ENCODE measurements at regions not wholly inside any gene's neighbourhood (a gene's known extent, or its start where the extent isn't known, plus 50 kb on each side); places are given as distances from the start of the nearest gene placed in this dataset.

DNA sequence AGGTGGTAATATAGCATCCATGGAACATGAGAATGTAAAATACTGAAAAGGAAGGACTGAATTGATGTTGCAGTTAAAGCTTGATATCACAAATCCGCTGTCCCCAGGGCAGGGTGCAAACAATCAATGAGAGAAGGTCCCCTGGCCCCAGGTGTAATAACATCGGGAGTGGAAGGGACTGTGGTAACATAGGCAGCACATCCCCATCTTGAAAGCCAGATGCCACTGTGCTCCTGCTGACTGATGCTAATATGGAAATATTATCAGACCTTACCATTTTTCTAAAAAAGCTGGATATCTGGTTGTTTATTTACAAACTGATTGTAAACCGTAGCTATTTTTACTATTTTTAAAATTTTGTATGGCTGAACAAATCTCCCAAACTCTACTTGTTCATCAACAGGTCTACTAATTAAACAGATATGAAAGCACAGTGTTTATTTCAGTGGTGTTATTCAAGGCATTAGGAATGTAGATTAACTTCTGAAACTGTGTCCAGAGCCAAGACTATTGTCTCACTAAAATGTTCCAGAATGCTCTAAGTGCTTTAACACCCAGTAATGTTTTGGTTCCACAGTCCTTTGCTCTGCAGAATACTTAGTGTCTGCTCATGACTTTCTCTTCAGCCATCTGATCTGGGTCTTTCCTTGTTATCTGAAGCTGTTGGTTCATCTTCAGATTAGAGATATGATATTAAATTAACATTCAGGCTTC lies 386.0 kb upstream of the RARB start:
- DNase-seq (ENCODE audit: low read depth): no peak

GRCh38 chr3:25043177-25043576 lies 384.9 kb upstream of the RARB start:
- DNase-seq (ENCODE audit: low read depth): no peak

DNA sequence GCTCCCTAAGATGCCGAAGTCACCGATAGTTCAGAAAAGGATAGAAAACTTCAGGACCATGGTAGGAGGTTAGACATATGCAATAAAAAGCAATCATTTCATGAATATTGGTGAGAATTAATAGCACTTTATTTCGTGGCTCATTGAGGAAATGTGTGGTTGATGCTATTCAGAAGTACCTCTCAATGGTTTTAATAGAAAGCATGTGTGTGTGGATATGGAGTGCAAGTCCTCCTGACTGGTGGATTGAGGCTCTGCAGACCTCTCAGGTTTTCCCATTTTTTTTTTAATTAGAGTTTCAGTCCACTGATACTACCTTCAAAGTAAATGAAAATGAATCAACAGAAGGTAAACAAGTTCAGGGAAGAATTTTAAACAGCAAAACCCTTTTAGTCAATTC lies 384.3 kb upstream of the RARB start:
- no peak for DNase-seq (ENCODE audit: low read depth)

DNA sequence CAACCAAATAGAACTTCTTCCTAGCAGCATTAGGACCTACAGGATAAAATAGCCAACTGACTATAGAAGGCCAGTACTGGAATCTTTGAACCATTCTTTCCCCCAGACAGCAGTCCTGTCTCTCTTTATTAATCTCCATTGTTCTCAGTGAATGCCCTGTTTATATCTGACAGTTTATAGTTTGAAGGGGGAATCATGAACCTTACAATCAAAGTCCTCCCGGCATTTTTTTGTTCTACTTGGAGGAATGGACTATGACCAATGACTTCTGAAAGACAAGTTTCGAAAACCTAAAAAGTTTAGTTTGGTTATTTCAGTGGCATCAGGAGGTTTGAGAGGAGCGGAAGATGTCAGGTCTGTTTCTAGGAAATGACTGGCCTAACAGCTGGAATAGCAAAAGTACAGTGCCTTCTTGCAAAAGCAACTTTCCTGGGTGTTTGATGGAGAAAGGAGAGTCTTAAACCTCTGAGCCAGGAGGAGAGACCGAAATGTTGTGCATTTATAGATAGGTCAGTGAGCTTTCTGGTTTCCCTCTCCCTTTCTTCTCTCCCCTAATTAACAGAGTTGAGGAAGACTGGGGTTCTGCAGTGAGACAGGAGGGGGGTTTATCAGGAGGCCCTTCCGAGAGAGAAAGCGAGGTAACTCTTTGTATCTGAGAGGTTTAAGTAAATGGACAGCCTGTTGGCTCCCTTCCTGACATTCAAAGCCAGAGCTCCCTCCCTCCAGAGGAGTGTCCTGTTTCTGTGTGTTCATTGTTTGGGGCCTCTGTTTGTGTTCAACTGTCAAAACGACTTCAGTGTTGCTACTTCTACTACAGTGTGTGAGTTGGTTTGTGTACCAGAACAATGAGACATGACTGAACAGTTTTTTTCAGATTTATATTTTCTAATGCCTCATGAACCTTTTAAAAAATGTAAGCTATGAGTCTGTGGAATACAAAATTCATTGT lies 383.0 kb upstream of the RARB start:
- DNase-seq (ENCODE audit: low read depth): no peak

GRCh38 chr3:25046911-25047771 lies 380.9 kb upstream of the RARB start:
- DNase-seq (ENCODE audit: low read depth): no peak

DNA sequence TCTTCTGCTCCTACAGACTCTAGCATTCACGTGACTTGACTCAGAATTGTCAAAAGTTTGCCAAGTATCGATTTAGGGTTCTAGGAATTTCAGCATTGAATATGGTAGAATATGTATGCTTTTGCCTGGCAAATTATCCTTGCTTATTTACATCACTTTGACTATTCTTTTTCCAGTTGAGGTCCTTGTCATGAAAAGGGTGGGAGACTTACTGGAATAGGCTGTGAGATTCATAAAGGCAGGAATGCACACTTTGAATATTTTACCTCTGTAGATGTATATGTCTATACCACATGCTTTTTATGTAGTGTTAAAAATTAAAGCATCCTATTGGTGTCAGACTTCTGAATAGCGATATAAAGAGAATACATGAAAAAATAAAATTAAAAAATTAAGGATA lies 378.8 kb upstream of the RARB start:
- DNase-seq (ENCODE audit: low read depth): no peak

- no peak for DNase-seq (ENCODE audit: low read depth)
Measured at GRCh38 chr3:25053360-25053759, 374.7 kb upstream of the RARB start.

DNA sequence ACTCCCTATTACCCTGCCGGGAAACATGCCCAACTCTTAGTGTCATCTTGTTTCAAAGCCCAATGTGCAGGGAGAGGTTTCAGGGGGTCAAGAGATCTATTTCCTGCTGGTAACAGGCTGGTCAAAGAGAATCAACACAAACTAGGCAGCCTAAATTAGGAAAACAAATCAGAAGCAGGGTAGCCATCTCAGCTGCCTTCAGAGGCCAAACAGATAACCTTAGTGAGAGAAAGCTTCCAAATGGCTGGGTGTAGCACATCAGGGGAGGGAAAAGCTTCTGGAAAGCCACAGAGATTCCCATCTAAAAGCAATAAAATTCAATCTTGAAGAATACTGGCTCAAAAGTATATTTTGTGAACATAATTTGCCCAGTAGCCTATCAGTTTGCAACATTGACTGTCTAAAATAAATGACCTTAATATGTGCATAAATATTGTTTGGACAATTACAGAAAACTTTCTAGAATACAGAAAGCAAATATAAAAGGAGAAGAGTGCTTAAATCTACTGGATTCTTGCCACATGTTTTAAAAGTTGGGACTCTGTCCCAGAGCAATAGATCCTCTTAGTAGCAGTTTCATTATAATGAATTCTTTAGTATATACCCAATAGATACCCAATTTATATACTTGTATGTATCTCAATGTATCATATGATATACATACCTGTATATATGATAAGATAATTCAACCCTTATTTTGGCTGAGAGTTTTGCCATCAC lies 371.9 kb upstream of the RARB start:
- no peak for DNase-seq (ENCODE audit: low read depth)

GRCh38 chr3:25056803-25057351 lies 371.2 kb upstream of the RARB start:
- DNase-seq (ENCODE audit: low read depth): no peak

GRCh38 chr3:25057379-25057778 lies 370.7 kb upstream of the RARB start:
- DNase-seq (ENCODE audit: low read depth): no peak

GRCh38 chr3:25064681-25065080 lies 363.4 kb upstream of the RARB start:
- no peak for DNase-seq (ENCODE audit: low read depth)

DNA sequence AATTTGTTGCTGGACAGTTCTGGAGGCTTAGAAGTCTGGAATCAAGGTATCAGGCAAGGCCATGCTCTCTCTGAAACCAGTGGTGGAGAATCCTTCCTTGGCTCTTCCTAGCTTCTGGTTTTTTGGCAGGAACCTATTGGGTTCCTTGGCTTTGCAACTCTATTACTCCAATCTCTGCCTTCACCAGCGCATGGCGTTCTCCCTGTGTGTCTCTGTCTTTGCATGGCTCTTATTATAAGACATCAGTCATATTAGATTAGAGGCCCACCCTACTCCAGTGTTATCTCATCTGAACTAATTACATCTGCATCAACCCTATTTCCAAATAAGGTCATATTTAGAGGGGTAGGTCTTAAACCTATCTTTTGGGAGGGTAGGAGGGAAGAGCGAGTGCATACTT lies 358.1 kb upstream of the RARB start:
- no peak for DNase-seq (ENCODE audit: low read depth)

DNA sequence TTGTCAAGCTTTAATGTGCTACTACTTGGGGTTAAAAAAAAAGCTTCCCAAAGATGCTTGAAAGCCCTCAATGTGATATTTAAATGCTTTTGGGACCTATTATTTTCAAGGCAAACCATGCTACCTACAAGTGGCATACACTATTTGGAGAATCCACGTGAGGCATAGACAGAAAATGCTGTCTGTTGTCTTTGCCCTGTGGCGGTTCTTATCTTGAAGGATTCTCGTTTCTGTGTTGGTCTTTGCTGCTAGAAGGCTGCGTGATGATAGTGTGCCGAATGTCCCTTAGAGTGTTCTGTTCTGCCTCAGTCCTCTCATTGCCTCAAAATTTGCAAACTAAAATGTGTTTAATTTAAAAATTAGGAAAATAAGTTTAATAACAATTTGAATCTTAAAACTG lies 356.2 kb upstream of the RARB start:
- DNase-seq (ENCODE audit: low read depth): no peak

GRCh38 chr3:25073423-25073822 lies 354.6 kb upstream of the RARB start:
- no peak for DNase-seq (ENCODE audit: low read depth)

DNA sequence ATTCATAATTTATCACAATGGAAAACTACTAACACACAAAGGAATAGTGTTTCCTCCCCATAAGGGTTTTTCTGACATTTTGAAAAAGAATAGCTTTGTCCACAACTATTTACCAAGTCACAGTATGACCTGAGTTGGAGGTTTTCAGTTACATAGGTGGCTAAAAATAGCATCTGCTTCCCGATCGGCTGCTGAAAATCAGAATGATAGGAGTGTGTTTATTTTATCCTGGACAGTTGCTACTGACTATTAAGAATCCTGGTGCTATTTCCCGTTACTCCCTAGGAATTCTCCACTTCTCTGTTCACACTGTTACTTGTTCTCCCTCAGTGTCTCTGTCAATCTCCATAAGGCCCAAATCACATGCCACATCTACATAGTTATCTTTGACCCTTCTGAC lies 353.9 kb upstream of the RARB start:
- DNase-seq (ENCODE audit: low read depth): no peak

GRCh38 chr3:25080461-25080860 lies 347.6 kb upstream of the RARB start:
- no peak for DNase-seq (ENCODE audit: low read depth)

- peak; percentile 3 for DNase-seq (ENCODE audit: low read depth)
Measured at GRCh38 chr3:25084016-25084415, 344.0 kb upstream of the RARB start.

- no peak for DNase-seq (ENCODE audit: low read depth)
Measured at GRCh38 chr3:25086721-25087120, 341.3 kb upstream of the RARB start.

- DNase-seq (ENCODE audit: low read depth): no peak
Measured at GRCh38 chr3:25088284-25088683, 339.8 kb upstream of the RARB start.

DNA sequence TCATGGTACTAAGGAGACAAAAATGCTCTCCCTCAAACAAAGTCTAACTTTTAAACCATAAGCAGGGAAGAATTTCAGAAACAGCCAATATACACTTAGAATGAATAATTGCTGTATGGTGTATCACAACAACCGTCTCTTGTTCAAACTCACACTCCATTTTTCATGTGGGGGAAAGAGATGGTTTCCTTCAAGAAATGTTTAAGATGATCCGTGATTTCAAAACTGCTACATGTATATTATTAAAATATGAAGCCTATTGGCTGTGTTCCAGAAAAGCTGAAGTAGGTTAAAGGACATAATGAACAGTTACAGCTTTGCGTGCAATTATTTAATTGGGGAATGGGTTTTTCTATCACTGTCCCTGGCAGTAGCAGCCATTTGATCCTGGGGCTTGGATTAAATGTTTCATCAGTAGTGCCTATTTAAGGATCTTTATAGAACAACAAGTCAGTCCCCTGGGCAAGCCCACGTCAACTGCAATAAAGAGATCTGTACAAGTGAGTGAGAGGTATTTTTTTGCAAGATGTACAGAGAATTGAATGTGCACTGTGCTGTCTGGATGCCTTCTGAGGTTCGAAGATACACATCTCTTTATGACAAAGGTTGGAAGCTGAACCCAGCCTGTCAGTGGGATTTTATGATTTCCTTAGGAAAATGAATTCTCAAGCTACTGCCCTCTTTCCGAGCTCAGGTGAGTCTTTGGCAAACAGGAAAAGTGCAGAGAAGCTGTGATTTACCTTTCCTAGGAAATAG lies 337.2 kb upstream of the RARB start:
- DNase-seq (ENCODE audit: low read depth): no peak

- DNase-seq (ENCODE audit: low read depth): no peak
Measured at GRCh38 chr3:25091934-25092333, 336.1 kb upstream of the RARB start.
